ELF-1 (cell line): ENCODE measurements at regions not wholly inside any gene's neighbourhood (a gene's known extent, or its start where the extent isn't known, plus 50 kb on each side); places are given as distances from the start of the nearest gene placed in this dataset.

Experiments
- DNase-seq: peaks from one replicate; pipeline ENCODE4 v3.0.0-alpha.2; 2016; ENCODE audit warnings: low read depth, low spot score

GRCh38 chr11:130613396-130613795, 165.0 kb downstream of the ADAMTS15 start:
- DNase-seq = no peak

GRCh38 chr11:130614591-130614990, 166.1 kb downstream of the ADAMTS15 start:
- DNase-seq = no peak

- no peak for DNase-seq
Measured at GRCh38 chr11:130615561-130615960, 167.1 kb downstream of the ADAMTS15 start.

- no peak for DNase-seq
Measured at GRCh38 chr11:130616573-130616972, 168.1 kb downstream of the ADAMTS15 start.

GRCh38 chr11:130617001-130617400, 168.6 kb downstream of the ADAMTS15 start:
- no peak for DNase-seq

DNA sequence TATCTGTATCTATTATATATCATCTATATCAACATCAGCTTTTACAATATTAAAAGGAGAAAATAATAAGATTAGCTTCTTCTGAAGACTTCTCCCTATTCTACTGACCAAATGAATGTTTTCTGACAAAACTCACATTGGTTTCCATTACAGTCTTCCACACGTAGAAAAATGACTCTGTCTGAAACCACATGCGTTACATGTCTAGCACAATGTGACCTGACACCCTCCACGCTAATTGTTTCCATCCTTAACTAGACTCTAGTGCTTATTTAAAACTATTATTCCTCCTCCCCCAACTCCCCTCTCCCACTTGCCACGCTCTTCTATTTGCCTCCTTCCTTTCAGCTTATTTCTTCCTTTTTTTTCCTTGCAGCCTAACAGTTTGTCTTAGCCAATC, 172.1 kb downstream of the ADAMTS15 start:
- DNase-seq = no peak

DNA sequence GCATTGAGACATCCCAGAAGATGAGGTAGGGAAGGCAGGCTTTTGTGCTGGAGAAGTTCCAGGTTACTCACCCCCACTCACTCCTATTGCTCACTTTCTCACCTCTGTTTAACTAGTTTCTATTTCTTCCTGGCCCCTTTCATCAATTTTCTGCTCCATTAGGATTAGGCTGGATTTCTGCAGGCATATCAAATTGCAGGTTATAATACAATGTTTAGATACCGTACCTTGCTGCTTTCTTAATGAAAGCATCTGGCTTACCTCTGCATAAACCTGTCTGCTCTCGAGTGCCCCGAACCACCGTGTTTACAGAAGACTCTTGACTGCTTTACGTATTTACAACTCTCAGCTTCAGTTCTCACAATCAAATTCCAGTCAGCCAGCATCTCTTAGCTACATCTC, 173.7 kb downstream of the ADAMTS15 start:
- no peak for DNase-seq

- DNase-seq = peak; percentile 58
Measured at GRCh38 chr11:130623670-130624668, 175.5 kb downstream of the ADAMTS15 start.

GRCh38 chr11:130624971-130625544, 176.6 kb downstream of the ADAMTS15 start:
- no peak for DNase-seq

DNA sequence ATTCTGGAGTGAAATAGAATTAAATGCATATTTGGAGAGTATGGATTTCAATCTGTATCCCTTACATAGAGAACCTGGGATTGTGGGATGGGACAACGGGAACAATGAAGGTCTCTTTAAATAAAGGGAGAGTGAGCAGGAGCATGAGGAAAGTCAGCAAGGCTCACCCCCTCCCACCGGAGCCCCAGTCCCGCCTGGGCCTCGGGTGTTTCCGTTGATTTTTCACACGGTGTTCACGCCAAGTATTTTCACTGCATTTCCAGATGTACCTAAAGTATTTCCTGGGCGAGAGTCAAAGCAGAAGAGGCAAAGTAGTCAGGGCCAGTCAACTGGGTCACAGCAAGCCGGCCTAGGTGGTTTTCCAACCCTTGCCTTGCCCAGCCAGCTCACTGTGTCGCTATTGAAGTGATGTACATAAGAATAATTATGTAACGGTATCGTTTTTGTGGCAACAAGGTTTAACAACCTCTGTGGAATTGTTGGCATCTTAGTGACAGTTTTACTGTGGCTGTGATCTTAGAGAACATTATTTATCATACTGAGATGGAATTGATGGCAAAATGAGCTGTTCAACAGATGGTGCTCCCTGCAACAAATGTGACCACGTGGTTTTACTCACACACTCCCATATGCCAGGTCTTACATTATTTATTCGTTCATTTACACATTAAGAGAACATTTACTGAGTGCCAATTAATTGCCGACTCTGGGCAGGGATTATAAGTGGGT, 177.3 kb downstream of the ADAMTS15 start:
- no peak for DNase-seq

GRCh38 chr11:130629039-130629438, 180.6 kb downstream of the ADAMTS15 start:
- DNase-seq = no peak

- DNase-seq = no peak
Measured at GRCh38 chr11:130631119-130631518, 182.7 kb downstream of the ADAMTS15 start.

- DNase-seq = no peak
Measured at GRCh38 chr11:130633466-130633865, 185.0 kb downstream of the ADAMTS15 start.

DNA sequence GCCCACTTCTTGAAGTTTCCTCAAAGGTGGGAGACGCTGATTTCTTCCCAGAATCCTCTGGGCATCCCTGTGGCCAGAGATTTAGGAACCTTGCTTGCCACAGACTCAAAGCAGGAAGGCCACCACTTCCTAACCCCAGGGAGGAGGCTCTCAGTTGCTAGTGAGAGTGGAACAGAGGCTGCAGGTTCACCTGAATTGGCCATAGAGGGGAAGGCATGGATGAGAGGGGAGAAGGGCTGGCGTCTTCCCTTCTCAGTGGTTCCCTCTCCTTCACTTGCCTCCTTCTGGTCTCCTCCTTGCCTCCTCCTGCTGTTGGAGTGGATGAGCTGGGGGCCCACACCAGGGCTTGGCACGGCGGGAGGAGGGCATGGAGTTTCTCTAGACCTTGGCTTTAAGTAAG, 185.7 kb downstream of the ADAMTS15 start:
- no peak for DNase-seq

DNA sequence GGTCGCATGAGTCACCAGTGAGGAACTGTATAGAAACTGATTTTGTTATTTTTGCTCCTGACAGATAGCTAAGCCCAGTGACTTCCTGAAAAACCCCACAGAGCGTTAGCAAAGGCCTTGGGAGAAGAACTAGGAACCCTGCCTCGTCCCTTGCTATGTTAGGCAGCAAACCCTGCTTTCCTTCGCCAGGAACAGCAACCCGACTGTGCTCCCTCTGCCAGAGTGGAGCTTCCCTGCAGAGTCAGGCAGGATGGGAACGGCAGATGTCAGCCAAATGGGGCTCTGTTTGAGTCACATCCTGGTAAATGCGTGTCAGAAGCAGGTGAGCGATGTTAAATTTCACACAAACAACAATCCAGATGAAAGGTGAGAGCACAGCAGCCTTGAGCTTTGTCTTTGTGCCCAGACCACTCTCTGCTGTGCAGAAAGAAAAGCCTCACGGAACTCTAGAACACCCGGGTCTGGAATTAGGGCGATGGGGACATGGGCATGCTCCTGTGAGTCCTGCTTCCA, 186.6 kb downstream of the ADAMTS15 start:
- DNase-seq = no peak

GRCh38 chr11:130635937-130636630, 187.6 kb downstream of the ADAMTS15 start:
- no peak for DNase-seq

DNA sequence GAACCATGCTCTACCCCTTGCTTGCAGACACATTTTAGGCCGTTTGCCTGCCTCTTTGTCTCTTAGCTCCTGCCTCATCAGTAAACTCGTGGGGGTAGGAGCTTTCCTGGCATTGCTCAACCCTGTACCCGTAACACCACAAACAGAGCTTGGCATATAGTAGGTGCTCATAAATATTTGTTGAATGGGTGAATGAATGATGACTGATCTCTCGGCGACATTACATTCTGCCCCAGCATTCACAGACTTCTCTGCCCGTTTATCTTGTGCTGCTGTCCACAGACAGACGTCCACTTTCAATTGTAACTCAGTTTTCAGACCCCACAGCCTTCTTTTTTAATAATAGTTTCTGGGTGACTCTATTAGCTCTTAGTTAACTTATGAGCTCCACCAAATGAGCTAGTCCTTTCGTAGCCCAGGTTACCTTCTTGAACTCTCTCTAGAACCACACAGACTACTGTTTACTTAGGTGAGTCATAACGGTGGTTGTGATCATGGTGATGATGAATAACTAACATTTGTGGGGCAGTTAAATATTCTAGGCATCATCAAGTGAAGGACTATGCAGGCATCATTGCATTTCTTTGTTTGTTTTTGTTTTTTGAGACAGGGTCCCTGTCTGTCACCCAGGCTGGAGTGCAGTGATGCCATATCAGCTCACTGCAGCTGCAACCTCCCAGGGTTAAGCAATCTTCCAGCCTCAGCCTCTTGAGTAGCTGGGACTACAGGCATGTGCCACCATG, 188.4 kb downstream of the ADAMTS15 start:
- DNase-seq = no peak

DNA sequence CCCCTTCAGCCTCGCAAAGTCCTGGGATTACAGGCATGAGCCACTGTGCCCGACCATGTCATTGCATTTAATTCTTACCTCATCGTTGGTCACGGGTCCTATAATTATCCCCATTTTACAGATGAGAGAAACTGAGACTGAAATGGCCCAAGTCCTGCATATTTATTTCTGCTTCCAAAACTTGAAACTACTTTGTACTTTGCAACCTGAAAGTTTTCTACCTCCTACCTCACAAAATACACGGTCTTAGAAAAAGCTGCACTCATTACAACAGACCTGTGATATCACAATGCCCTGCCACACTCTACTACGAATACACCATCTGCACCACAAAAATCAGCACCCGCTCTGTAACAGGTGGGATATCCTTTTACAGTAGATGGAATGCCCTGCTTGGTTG, 189.1 kb downstream of the ADAMTS15 start:
- DNase-seq = no peak

DNA sequence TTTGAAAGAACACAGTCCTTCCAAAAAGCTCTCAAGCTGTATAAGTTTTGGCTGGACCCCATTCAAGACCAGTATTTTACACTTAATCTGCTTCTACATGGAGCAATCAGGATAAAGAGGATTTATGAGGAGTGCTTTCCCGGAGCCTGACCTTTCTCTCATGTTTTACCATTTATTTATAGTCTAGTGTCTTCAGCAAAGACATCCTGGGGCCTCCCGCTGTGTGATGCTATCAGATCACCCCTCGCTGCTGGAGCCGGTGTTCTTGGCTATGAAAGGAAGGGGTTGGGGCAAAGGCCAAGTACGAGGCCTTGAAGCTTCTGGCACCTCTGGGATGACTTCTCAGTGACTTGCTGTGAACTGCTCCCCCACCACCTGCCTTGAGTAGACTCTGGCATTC, 189.6 kb downstream of the ADAMTS15 start:
- no peak for DNase-seq

- DNase-seq = no peak
Measured at GRCh38 chr11:130638624-130639023, 190.2 kb downstream of the ADAMTS15 start.

- no peak for DNase-seq
Measured at GRCh38 chr11:130639369-130639768, 190.9 kb downstream of the ADAMTS15 start.
